H9 (cell line): ENCODE measurements at regions not wholly inside any gene's neighbourhood (a gene's known extent, or its start where the extent isn't known, plus 50 kb on each side); places are given as distances from the start of the nearest gene placed in this dataset.
A peak's percentile ranks its signal among the peaks of the same experiment; 100 is the strongest.

Experiments
- DNase-seq: peaks from one replicate; pipeline ENCODE4 v3.0.0-alpha.2; 2017
- H2AFZ ChIP-seq: one replicate; pipeline ENCODE4 v1.6.1; 2013; ENCODE audit warnings: mild to moderate bottlenecking, low read length, control low read depth, moderate library complexity
- H2AK5ac ChIP-seq: 2 replicates; pipeline ENCODE4 v1.6.1; 2013; ENCODE audit warnings: low read length, control low read depth, mixed read lengths; ENCODE audit not compliant: insufficient read length
- H2BK120ac ChIP-seq: one replicate; pipeline ENCODE4 v1.6.1; 2013; ENCODE audit warnings: low read depth, mild to moderate bottlenecking, low read length, control low read depth, inconsistent platforms; ENCODE audit not compliant: poor library complexity, severe bottlenecking
- H2BK12ac ChIP-seq: 2 replicates; pipeline ENCODE4 v1.6.1; 2013; ENCODE audit warnings: low read length, control low read depth, mixed read lengths, low read depth; ENCODE audit not compliant: insufficient read length
- H2BK15ac ChIP-seq: 2 replicates; pipeline ENCODE4 v1.6.1; 2013; ENCODE audit warnings: low read depth, low read length, control low read depth
- H2BK20ac ChIP-seq: one replicate; pipeline ENCODE4 v1.6.1; 2013; ENCODE audit warnings: low read depth, mild to moderate bottlenecking, low read length, control low read depth, inconsistent platforms; ENCODE audit not compliant: poor library complexity, severe bottlenecking
- H2BK5ac ChIP-seq: 2 replicates; pipeline ENCODE4 v1.6.1; 2013; ENCODE audit warnings: low read length, control low read depth, mixed read lengths; ENCODE audit not compliant: insufficient read length
- H3K14ac ChIP-seq: 2 replicates; pipeline ENCODE4 v1.6.1; 2013; ENCODE audit warnings: low read length, control low read depth; ENCODE audit not compliant: insufficient read depth
- H3K18ac ChIP-seq: 2 replicates; pipeline ENCODE4 v1.6.1; 2013; ENCODE audit warnings: low read depth, mild to moderate bottlenecking, mixed read lengths, low read length, control low read depth; ENCODE audit not compliant: insufficient read length
- H3K23ac ChIP-seq: 2 replicates; pipeline ENCODE4 v1.6.1; 2013; ENCODE audit warnings: low read length, control low read depth, mixed read lengths, low read depth; ENCODE audit not compliant: insufficient read length
- H3K23me2 ChIP-seq: 2 replicates; pipeline ENCODE4 v1.6.1; 2013; ENCODE audit warnings: low read depth, mild to moderate bottlenecking, mixed read lengths, low read length, control low read depth; ENCODE audit not compliant: insufficient read length, poor library complexity, severe bottlenecking
- H3K27ac ChIP-seq: 2 replicates; pipeline ENCODE4 v1.5.1; 2013; ENCODE audit warnings: low read length, control low read depth, mixed read lengths, low read depth; ENCODE audit not compliant: insufficient read length
- H3K27me3 ChIP-seq: 2 replicates; pipeline ENCODE4 v1.6.1; 2013; ENCODE audit warnings: low read length, control low read depth, inconsistent platforms; ENCODE audit not compliant: insufficient read depth
- H3K4ac ChIP-seq: 2 replicates; pipeline ENCODE4 v1.6.1; 2013; ENCODE audit warnings: low read depth, mild to moderate bottlenecking, control low read depth, inconsistent platforms, low read length, moderate library complexity
- H3K4me1 ChIP-seq: 2 replicates; pipeline ENCODE4 v1.6.1; 2013; ENCODE audit warnings: low read length, control low read depth, inconsistent platforms; ENCODE audit not compliant: insufficient read depth
- H3K4me2 ChIP-seq: 2 replicates; pipeline ENCODE4 v1.6.1; 2013; ENCODE audit warnings: low read length, control low read depth, mixed read lengths; ENCODE audit not compliant: insufficient read length, insufficient read depth
- H3K56ac ChIP-seq: 2 replicates; pipeline ENCODE4 v1.6.1; 2013; ENCODE audit warnings: low read depth, mild to moderate bottlenecking, mixed read lengths, low read length, control low read depth; ENCODE audit not compliant: insufficient read length
- H3K79me1 ChIP-seq: 2 replicates; pipeline ENCODE4 v1.6.1; 2013; ENCODE audit warnings: low read depth, mild to moderate bottlenecking, moderate library complexity, low read length, control low read depth, inconsistent platforms; ENCODE audit not compliant: insufficient read depth, poor library complexity, severe bottlenecking
- H3K79me2 ChIP-seq: 2 replicates; pipeline ENCODE4 v1.6.1; 2013; ENCODE audit warnings: low read length, control low read depth, inconsistent platforms; ENCODE audit not compliant: insufficient read depth
- H3K9ac ChIP-seq: 2 replicates; pipeline ENCODE4 v1.6.1; 2013; ENCODE audit warnings: low read length, control low read depth, mixed read lengths; ENCODE audit not compliant: insufficient read length; ENCODE audit errors: extremely low read depth
- H3K9me3 ChIP-seq: one replicate; pipeline ENCODE4 v1.6.1; 2013; ENCODE audit warnings: low read depth, low read length, inconsistent platforms; ENCODE audit not compliant: control insufficient read depth
- H3T11ph ChIP-seq: one replicate; pipeline ENCODE4 v1.6.1; 2013; ENCODE audit warnings: mild to moderate bottlenecking, low read length, control low read depth, inconsistent platforms
- H4K20me1 ChIP-seq: one replicate; pipeline ENCODE4 v1.6.1; 2013; ENCODE audit not compliant: control insufficient read depth, insufficient read length, insufficient read depth
- H4K5ac ChIP-seq: 2 replicates; pipeline ENCODE4 v1.6.1; 2013; ENCODE audit warnings: low read depth, mild to moderate bottlenecking, mixed read lengths, low read length, control low read depth; ENCODE audit not compliant: insufficient read length
- H4K8ac ChIP-seq: replicated peaks from 2 replicates; pipeline ENCODE4 v1.6.1; 2013; ENCODE audit warnings: low read length, control low read depth, mixed read lengths, low read depth; ENCODE audit not compliant: insufficient read length
- H4K91ac ChIP-seq: 2 replicates; pipeline ENCODE4 v1.6.1; 2013; ENCODE audit warnings: low read depth, mild to moderate bottlenecking, moderate library complexity, mixed read lengths, low read length, control low read depth; ENCODE audit not compliant: insufficient read length
- H3K27ac Mint-ChIP-seq, 3 experiments: 2 replicates in 2 of 3; 3 replicates in 1 of 3; pipeline ENCODE4 v1.8.0; 2020 to 2021; ENCODE audit warnings: mixed read lengths in 3 of 3, mild to moderate bottlenecking in 1 of 3, moderate library complexity in 1 of 3
- H3K27me3 Mint-ChIP-seq: 2 replicates; pipeline ENCODE4 v1.8.0; 2021; ENCODE audit warnings: low read depth, mild to moderate bottlenecking, moderate library complexity, mixed read lengths
- H3K36me3 Mint-ChIP-seq, 3 experiments: 2 replicates in 2 of 3; 3 replicates in 1 of 3; pipeline ENCODE4 v1.8.0; 2020 to 2021; ENCODE audit warnings: low read depth in 3 of 3, mixed read lengths in 3 of 3; ENCODE audit not compliant: insufficient read depth in 1 of 3
- H3K4me1 Mint-ChIP-seq, 2 experiments: 2 replicates each; pipeline ENCODE4 v1.8.0; 2020; ENCODE audit warnings: mixed read lengths in 2 of 2
- H3K4me3 Mint-ChIP-seq, 2 experiments: 2 replicates in 1 of 2; 3 replicates in 1 of 2; pipeline ENCODE4 v1.8.0; 2020 to 2021; ENCODE audit warnings: mild to moderate bottlenecking in 2 of 2, mixed read lengths in 2 of 2, moderate library complexity in 1 of 2
- H3K9me3 Mint-ChIP-seq, 2 experiments: 2 replicates in 1 of 2; 3 replicates in 1 of 2; pipeline ENCODE4 v1.8.0; 2020; ENCODE audit warnings: mild to moderate bottlenecking in 2 of 2, mixed read lengths in 2 of 2, moderate library complexity in 1 of 2
- WGBS: extraction: QIAGEN DNeasy Blood & Tissue Kit; methylation state at CpG from one replicate; pipeline ENCODE4 v1.1.7; 2013; ENCODE audit warnings: missing lambda C conversion rate, low lambda C conversion rate, mixed read lengths; ENCODE audit not compliant: insufficient read length; ENCODE audit errors: extremely low coverage; 5-methylcytosine and 5-hydroxymethylcytosine counted together
- TF ChIP-seq, protein P1 (sequence below): fragments of 200-600 bp; sonication (generic); conservative IDR thresholded peaks from 3 replicates; pipeline ENCODE4 v1.8.0; 2021; ENCODE audit warnings: antibody characterized with exemption, mild to moderate bottlenecking

DNA sequence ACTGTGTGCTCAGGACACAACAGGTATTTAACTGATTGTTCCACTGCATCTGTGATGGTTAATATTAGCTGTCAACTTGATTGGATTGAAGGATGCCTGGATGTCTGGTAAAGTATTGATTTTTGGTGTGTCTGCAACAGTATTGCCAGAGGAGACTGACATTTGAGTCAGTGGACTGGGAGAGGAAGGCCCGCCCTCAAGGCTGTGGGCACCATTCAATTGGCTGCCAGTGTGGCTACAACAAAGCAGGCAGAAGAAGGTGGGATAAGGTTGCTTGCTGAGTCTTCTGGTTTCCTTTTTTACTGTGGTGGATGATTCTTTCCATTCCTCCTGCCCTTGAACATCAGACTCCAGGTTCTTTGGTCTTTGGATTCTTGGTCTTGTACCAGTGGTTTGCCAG is 137.1 kb upstream of the FAM13C start:
- Histone ChIP-seq H2AK5ac (no peak overlapping the region), H2BK15ac (no peak overlapping the region), H3K14ac (no peak overlapping the region), H4K8ac (no peak overlapping the region), H3K79me1 (no peaks in the 10 kb centered on the region), H3K9ac (no peak overlapping the region), H3K79me2 (no peaks in the 10 kb centered on the region), H3K27me3 (no peaks in the 10 kb centered on the region), H3K4me1 (no peaks in the 10 kb centered on the region), H2BK5ac (no peak overlapping the region), H3K23me2 (no peaks in the 10 kb centered on the region), H3K18ac (no peak overlapping the region), H3K9me3 (no peaks in the 10 kb centered on the region), H2AFZ (no peak overlapping the region), H3T11ph (no peak overlapping the region), H3K4me2 (no peak overlapping the region), H2BK120ac (no peak overlapping the region), H2BK20ac (no peak overlapping the region), H3K56ac (no peak overlapping the region), H2BK12ac (no peak overlapping the region), H4K91ac (no peak overlapping the region), H3K4ac (no peak overlapping the region), H3K23ac (no peak overlapping the region), H4K20me1 (no peaks in the 10 kb centered on the region), H3K27ac (no peak overlapping the region), H4K5ac (no peak overlapping the region)
- Mint-ChIP-seq H3K27ac (no peak overlapping the region), H3K9me3 (peaks cover 13 to 15% of the 10 kb centered on the region in 2 experiments), H3K4me3 (no peak overlapping the region), H3K27me3 (no peaks in the 10 kb centered on the region), H3K4me1 (no peaks in the 10 kb centered on the region), H3K36me3 (peaks cover 2 to 13% (median 6%) of the 10 kb centered on the region in 3 experiments; a peak in 5 of 7 replicates)
- TF ChIP-seq, protein P1, sequence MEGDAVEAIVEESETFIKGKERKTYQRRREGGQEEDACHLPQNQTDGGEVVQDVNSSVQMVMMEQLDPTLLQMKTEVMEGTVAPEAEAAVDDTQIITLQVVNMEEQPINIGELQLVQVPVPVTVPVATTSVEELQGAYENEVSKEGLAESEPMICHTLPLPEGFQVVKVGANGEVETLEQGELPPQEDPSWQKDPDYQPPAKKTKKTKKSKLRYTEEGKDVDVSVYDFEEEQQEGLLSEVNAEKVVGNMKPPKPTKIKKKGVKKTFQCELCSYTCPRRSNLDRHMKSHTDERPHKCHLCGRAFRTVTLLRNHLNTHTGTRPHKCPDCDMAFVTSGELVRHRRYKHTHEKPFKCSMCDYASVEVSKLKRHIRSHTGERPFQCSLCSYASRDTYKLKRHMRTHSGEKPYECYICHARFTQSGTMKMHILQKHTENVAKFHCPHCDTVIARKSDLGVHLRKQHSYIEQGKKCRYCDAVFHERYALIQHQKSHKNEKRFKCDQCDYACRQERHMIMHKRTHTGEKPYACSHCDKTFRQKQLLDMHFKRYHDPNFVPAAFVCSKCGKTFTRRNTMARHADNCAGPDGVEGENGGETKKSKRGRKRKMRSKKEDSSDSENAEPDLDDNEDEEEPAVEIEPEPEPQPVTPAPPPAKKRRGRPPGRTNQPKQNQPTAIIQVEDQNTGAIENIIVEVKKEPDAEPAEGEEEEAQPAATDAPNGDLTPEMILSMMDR, result no peak
- no CpG with 5 or more reads among the region's 1 CpG for WGBS
- peak; percentile 32 for DNase-seq
